GM13976 (cell line): ENCODE measurements at regions not wholly inside any gene's neighbourhood (a gene's known extent, or its start where the extent isn't known, plus 50 kb on each side); places are given as distances from the start of the nearest gene placed in this dataset.

Source experiments
- DNase-seq: peaks from one replicate; pipeline ENCODE4 v3.0.0; 2012; ENCODE audit warnings: low spot score
- CTCF ChIP-seq: IDR thresholded peaks from 2 replicates; pipeline ENCODE4 v1.5.1; 2012; ENCODE audit warnings: borderline replicate concordance, mild to moderate bottlenecking; ENCODE audit not compliant: insufficient read depth; ENCODE audit errors: extremely low read depth, missing control alignments, control extremely low read depth
- in situ Hi-C: fragments of 300-500 bp; cut with MboI; formaldehyde crosslinking; loops from one replicate; pipeline ENCODE4 v1.12.0; 2022; ENCODE audit warnings: low sequenced_read_pairs, mixed read lengths, inconsistent platforms; ENCODE audit not compliant: unreplicated experiment

- no peak for DNase-seq
- in situ Hi-C loops, result no loop called here
- TF ChIP-seq CTCF, result no peak
These were observed 542.1 kb downstream of the UQCRFS1 start for GRCh38 chr19:28670836-28671235.

- in situ Hi-C loops, result no loop called here
- TF ChIP-seq CTCF, result no peak
- DNase-seq, result no peak
These were observed 543.1 kb downstream of the UQCRFS1 start for GRCh38 chr19:28669804-28670203.

- DNase-seq, result no peak
- no peak for TF ChIP-seq CTCF
- in situ Hi-C loops, result no loop called here
These were observed 545.5 kb downstream of the UQCRFS1 start for GRCh38 chr19:28667348-28667977.

GRCh38 chr19:28665748-28666147, 547.2 kb downstream of the UQCRFS1 start:
- in situ Hi-C loops, result no loop called here

GRCh38 chr19:28656644-28657043, 556.3 kb downstream of the UQCRFS1 start:
- DNase-seq, result no peak
- no peak for TF ChIP-seq CTCF
- in situ Hi-C loops, result no loop called here

More at GRCh38 chr19:28665748-28666147, 547.2 kb downstream of the UQCRFS1 start:
- DNase-seq, result no peak
- no peak for TF ChIP-seq CTCF

GRCh38 chr19:28655054-28655453, 557.9 kb downstream of the UQCRFS1 start:
- in situ Hi-C loops, result no loop called here
- TF ChIP-seq CTCF, result no peak
- DNase-seq, result no peak
